HEK293T (cell line): ENCODE measurements at regions not wholly inside any gene's neighbourhood (a gene's known extent, or its start where the extent isn't known, plus 50 kb on each side); places are given as distances from the start of the nearest gene placed in this dataset.

Experiments
- CTCF ChIA-PET: fragments of 350-600 bp; formaldehyde crosslinking; extraction: SDS; loops from one replicate; lab custom pipeline; 2021; ENCODE audit warnings: antibody characterized with exemption, inconsistent platforms; lab: Yijun Ruan, JAX
- POLR2A ChIA-PET: fragments of 350-600 bp; formaldehyde crosslinking; extraction: SDS; loops from one replicate; lab custom pipeline; 2020; ENCODE audit warnings: antibody characterized with exemption, inconsistent platforms; lab: Yijun Ruan, JAX
- DNase-seq: peaks from one replicate; pipeline ENCODE4 v3.0.0; 2012; ENCODE audit warnings: mixed read lengths; ENCODE audit errors: extremely low spot score
- ARNT ChIP-seq: fragments of 450-650 bp; IDR thresholded peaks from 2 replicates; pipeline ENCODE4 v1.6.1; 2017; ENCODE audit warnings: mild to moderate bottlenecking
- BHLHE40 ChIP-seq: fragments of 450-650 bp; IDR thresholded peaks from 2 replicates; pipeline ENCODE4 v1.6.1; 2016; ENCODE audit warnings: mild to moderate bottlenecking, moderate library complexity, borderline replicate concordance
- CTBP1 ChIP-seq: fragments of 450-650 bp; IDR thresholded peaks from 2 replicates; pipeline ENCODE4 v1.6.1; 2016; ENCODE audit warnings: borderline replicate concordance
- ELF4 ChIP-seq: fragments of 450-650 bp; IDR thresholded peaks from 2 replicates; pipeline ENCODE4 v1.6.1; 2017; ENCODE audit warnings: antibody characterized with exemption
- FOXA1 ChIP-seq: fragments of 450-650 bp; IDR thresholded peaks from 2 replicates; pipeline ENCODE4 v1.6.1; 2016; ENCODE audit warnings: mild to moderate bottlenecking
- FOXK2 ChIP-seq: fragments of 450-650 bp; IDR thresholded peaks from 2 replicates; pipeline ENCODE4 v1.6.1; 2016; ENCODE audit warnings: mild to moderate bottlenecking
- FOXM1 ChIP-seq: fragments of 450-650 bp; IDR thresholded peaks from 2 replicates; pipeline ENCODE4 v1.6.1; 2017; ENCODE audit warnings: mild to moderate bottlenecking, borderline replicate concordance
- HDGF ChIP-seq: fragments of 450-650 bp; IDR thresholded peaks from 2 replicates; pipeline ENCODE4 v1.6.1; 2017; ENCODE audit warnings: antibody characterized with exemption, borderline replicate concordance
- L3MBTL2 ChIP-seq: fragments of 450-650 bp; conservative IDR thresholded peaks from 2 replicates; pipeline ENCODE4 v1.6.1; 2016; ENCODE audit warnings: mild to moderate bottlenecking
- LEF1 ChIP-seq: fragments of 450-650 bp; IDR thresholded peaks from 2 replicates; pipeline ENCODE4 v1.6.1; 2017; ENCODE audit warnings: mild to moderate bottlenecking, borderline replicate concordance
- NFRKB ChIP-seq: fragments of 450-650 bp; IDR thresholded peaks from 2 replicates; pipeline ENCODE4 v1.6.1; 2016; ENCODE audit warnings: mild to moderate bottlenecking, moderate library complexity
- SP1 ChIP-seq: fragments of 450-650 bp; IDR thresholded peaks from 2 replicates; pipeline ENCODE4 v1.6.1; 2017
- SUZ12 ChIP-seq: fragments of 450-650 bp; IDR thresholded peaks from 2 replicates; pipeline ENCODE4 v1.6.1; 2016; ENCODE audit warnings: mild to moderate bottlenecking
- TARDBP ChIP-seq: fragments of 450-650 bp; IDR thresholded peaks from 2 replicates; pipeline ENCODE4 v1.6.1; 2016
- ZNF384 ChIP-seq: fragments of 450-650 bp; IDR thresholded peaks from 2 replicates; pipeline ENCODE4 v1.6.1; 2016
- TF ChIP-seq, protein P1 (sequence below): fragments of 450-650 bp; IDR thresholded peaks from 2 replicates; pipeline ENCODE4 v1.6.1; 2016

DNA sequence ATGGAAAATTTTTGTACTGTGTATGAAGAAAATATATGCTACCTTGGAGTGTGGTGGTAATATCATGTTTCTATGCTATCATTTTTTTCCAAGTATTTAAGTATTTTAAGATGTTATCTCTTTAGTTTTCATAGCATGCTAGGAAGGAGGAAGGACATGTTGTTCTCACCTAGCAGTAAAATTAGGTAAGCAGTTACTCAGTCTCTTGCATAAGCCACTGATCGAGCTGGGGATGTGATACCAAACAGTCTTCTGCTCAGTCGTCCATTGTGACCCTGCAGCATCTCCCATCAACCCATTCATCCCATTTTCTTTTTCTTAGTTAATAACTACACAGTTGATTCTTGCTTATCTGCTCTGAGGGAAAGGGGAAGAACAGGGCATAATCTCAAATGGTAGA lies 130.6 kb downstream of the KLF5 start:
- CTCF ChIA-PET, result no interaction called here
- POLR2A ChIA-PET, result no interaction called here
- DNase-seq, result no peak
- TF ChIP-seq FOXM1, result no peak
- TF ChIP-seq FOXK2, result no peak

DNA sequence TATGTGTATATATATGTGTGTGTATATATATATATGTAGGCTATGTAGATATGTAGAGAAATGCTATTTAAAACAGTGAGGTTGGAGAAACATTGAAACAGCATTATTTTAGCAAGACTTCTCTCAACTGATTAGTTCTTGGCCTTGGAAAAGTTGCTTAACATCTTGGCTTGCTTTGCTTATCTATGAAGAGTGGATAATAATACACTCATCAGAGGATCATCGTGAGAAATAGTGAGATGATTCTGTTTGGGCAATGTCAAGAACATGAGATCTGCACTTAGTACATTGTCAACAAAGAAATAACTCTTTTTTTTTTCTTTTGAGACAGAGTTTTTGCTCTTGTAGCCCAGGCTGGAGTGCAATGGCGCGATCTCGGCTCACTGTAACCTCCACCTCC lies 128.3 kb downstream of the KLF5 start:
- no peak for DNase-seq
- TF ChIP-seq ZNF384 (no peak), ELF4 (no peak), LEF1 (no peak), SUZ12 (no peak), SP1 (no peak), BHLHE40 (no peak), TARDBP (no peak), FOXK2 (no peak), FOXA1 (no peak), HDGF (no peak), NFRKB (no peak), CTBP1 (no peak), L3MBTL2 (no peak), FOXM1 (no peak)
- TF ChIP-seq, protein P1, sequence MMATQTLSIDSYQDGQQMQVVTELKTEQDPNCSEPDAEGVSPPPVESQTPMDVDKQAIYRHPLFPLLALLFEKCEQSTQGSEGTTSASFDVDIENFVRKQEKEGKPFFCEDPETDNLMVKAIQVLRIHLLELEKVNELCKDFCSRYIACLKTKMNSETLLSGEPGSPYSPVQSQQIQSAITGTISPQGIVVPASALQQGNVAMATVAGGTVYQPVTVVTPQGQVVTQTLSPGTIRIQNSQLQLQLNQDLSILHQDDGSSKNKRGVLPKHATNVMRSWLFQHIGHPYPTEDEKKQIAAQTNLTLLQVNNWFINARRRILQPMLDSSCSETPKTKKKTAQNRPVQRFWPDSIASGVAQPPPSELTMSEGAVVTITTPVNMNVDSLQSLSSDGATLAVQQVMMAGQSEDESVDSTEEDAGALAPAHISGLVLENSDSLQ, result no peak
- ChIA-PET POLR2A (no interaction called here), CTCF (no interaction called here)

DNA sequence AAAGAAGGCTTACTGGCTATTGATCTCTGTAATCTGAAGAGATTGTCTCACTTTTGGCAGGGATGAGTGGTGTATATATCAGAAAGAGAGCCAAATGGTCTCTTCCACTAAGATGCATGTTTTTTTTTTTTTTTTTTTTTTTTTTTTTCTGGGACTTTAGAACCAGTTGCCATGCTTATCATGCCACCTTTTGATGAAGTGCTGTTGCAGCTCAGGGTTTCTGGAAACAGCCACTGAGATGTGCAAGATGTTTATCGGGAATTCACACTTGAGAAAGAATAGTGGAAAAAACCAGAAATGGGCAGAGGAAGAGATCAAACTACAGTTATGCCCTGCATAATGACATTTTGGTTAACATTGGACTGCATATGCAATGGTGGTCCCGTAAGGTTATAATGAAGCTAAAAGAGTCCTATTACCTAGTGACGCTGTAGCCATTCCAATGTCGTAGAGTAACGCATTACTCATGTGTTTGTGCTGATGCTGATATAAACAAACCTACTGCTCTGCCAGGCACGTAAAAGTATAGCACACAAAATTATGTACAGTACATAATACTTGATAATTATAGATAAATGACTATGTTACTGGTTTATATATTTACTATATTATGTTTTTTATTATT lies 121.0 kb downstream of the KLF5 start:
- no peak for DNase-seq
- TF ChIP-seq FOXM1, result no peak
- TF ChIP-seq TARDBP, result no peak
- TF ChIP-seq, protein P1, result no peak
- TF ChIP-seq FOXK2, result no peak
- TF ChIP-seq BHLHE40, result no peak
- TF ChIP-seq ZNF384, result peak; percentile 15; the same call in 1 of the 2 replicates
- no peak for TF ChIP-seq HDGF
- CTCF ChIA-PET, result no interaction called here
- POLR2A ChIA-PET, result no interaction called here

DNA sequence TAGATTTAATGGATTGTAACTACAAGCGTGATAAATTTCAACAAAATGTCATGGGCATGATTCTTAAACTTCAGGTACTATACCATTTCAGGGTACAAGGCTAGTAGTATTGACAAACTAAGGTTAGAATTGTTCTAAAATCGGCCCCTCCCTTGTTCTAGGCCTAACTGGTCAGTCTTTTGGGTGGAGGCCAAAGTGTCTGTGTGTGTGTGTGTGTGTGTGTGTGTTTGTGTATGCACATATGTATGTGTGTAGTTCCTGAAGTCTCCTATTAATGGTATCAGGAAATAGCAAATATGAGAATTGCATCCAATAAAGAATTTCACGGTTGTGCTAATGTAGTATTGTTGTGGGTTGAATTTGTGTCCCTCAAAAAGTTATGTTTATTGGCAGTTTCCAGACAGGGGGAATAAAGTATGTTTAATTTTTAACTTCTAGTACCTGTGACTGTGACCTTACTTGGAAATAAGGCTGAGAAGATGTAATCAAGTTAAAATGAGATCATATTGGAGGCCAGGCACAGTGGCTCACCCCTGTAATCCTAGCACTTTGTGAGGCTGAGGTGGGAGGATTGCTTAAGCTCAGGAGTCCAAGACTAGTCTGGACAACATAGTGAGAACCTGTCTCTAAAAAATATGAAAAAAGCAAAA lies 119.2 kb downstream of the KLF5 start:
- POLR2A ChIA-PET, result no interaction called here

DNA sequence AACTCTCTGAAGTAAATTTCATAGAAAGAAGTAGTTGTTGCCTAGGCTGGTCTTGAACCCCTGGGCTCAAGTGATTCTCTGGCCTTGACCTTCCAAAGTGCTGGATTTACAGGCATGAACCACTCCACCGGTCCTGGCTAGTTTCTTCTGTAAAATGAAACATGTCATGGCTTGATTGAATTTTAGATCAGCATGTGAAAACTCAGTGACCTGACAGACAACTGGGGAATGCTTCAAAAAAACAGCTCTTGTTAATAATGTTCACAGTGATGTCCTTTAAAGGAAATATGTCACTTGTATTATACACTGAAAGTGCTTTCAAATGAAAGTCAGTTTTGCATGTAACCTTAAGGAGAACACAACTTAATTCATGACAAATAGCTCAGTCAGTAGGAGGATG lies 118.2 kb downstream of the KLF5 start:
- no peak for TF ChIP-seq ARNT
- no peak for TF ChIP-seq ELF4
- TF ChIP-seq FOXA1, result no peak
- TF ChIP-seq NFRKB, result no peak
- CTCF ChIA-PET, result no interaction called here
- POLR2A ChIA-PET, result no interaction called here
- DNase-seq, result no peak

More for the DNA sequence above, 119.2 kb downstream of the KLF5 start:
- CTCF ChIA-PET, result interaction anchor here (0.6 kb wide), 1 partner anchor 339 kb away, joined by 3 read pairs; no protein-coding TSS in a partner anchor
- no peak for DNase-seq
- no peak for TF ChIP-seq SUZ12
- no peak for TF ChIP-seq FOXA1
- TF ChIP-seq, protein P1, result no peak
- TF ChIP-seq FOXM1, result no peak
- no peak for TF ChIP-seq SP1
- TF ChIP-seq LEF1, result no peak
- TF ChIP-seq NFRKB, result no peak
- TF ChIP-seq BHLHE40, result no peak
- no peak for TF ChIP-seq L3MBTL2

DNA sequence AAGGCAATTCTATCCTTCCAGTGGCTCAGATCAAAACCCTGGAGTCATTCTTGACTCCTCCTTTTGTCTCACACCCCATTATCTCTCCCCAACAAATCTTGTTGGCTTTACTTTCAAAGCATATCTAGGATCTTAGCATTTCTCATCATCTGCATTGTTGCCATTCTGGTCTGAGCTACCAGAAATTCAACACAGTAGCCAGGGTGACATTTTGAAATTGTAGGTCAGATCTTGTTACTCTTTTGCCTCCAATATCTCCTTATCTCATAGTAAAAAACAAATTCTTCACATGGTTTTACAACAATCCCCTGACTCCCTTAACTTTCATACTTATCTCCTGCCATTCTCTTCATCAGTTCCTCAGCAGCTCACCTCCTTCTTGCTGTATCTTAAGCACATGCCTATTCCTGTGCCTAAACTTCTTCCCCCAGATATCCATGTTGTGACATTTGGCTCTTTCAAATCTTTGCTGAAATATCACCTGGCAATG lies 115.8 kb downstream of the KLF5 start:
- TF ChIP-seq LEF1 (no peak), ZNF384 (no peak), SP1 (no peak), ARNT (no peak), FOXA1 (no peak), HDGF (no peak), FOXK2 (no peak), ELF4 (no peak), TARDBP (no peak)
- DNase-seq, result no peak
- ChIA-PET POLR2A (no interaction called here), CTCF (no interaction called here)
